ENCODE measurements at regions not wholly inside any gene's neighbourhood (a gene's known extent, or its start where the extent isn't known, plus 50 kb on each side); places are given as distances from the start of the nearest gene placed in this dataset.

- no peak for DNase-seq (ENCODE audit: low read depth, low spot score)
- in situ Hi-C loops (cut with HindIII; ENCODE audit: low pct_unique_long_range_greater_than_20kb, low sequenced_read_pairs) = no loop called here
Observed at GRCh38 chr6:149200282-149200945, 117.1 kb upstream of the TAB2 start.

DNA sequence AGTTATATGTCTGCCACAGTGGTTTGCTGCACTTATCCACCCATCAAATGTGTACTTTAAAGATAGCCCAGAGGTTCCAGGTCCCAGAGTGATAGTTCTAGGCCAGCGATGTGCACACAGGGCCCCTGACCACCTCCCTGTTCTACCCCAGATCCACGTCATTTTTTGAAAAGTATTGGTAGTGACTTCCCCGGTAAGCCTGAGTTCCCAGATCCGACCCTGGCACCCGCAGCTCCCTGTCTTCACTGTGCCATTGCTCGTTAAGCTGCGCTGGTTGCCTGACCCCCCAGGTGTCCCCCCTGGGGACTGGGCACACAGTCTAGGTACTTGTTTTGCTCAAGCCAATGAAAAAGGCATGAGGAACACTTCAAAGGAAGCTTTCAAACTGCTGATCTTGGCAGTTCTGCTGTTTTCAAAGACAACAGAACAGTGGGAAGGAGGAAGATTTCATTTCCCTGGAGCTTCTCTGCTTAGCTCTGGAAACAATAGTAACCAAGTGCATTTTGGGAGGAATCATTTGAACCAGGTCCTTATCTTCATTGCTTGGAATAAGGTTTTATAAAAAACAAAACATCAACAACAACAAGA, 116.3 kb upstream of the TAB2 start:
- in situ Hi-C loops (cut with HindIII; ENCODE audit: low pct_unique_long_range_greater_than_20kb, low sequenced_read_pairs) = no loop called here
- DNase-seq (ENCODE audit: low read depth, low spot score) = no peak

DNA sequence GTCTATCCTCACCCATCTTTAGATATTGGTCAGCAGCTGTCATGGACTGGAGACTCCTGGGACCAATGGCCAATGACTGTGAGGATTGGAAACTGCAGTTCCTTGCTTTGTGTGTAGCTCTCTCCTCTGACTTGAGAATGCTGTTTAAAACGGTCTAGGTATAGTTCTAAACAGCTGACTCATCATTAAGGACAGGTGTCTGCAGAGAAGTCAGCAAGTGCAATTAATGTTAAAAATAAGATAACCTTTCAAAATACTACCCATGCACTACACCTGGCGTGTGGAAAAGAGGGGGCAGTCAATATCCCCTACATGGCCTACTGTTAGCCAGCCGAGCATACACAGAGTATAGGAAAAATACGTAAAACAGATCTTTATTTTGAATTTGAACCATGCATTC, 115.4 kb upstream of the TAB2 start:
- in situ Hi-C loops (cut with HindIII; ENCODE audit: low pct_unique_long_range_greater_than_20kb, low sequenced_read_pairs) = no loop called here

DNA sequence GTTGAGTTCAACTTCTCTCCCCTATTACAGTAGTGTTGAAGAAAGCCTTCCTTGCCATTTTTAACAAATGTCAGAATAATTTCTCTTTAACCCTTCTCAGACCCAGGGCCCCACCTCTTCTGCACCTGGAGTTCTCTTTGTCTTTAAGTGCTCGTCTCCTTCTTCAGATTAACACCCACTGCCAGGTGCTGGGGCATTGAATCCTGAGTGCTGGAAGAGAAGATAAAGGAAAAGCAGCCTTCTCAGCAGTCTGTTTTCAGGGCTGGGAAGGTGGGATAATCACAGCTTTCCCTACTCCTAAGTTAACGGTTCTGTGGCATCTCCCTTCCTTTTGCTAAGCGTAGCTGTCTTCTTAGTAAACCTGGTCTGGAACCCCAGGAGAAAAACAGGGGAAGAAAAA, 114.6 kb upstream of the TAB2 start:
- DNase-seq (ENCODE audit: low read depth, low spot score) = no peak
- in situ Hi-C loops (cut with HindIII; ENCODE audit: low pct_unique_long_range_greater_than_20kb, low sequenced_read_pairs) = no loop called here

More for the DNA sequence above, 115.4 kb upstream of the TAB2 start:
- no peak for DNase-seq (ENCODE audit: low read depth, low spot score)

DNA sequence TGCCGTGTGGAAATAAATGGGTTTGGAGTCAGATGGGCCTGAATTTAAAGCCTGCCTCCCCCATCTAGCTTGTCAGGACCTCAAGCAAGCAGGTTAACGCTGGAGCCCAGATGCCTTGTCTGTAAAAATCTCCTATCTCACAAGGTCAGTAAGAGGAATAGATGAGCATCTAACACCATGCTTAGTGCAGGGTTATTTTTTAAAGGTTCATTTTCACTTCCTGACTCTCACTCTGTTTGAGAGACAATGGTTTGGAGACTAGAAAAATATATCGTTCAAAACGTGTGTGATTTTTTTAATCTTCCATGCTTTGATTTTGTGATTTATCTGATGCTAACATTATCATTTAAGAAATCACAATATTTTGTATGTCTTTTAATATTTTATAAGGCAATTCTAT, 114.0 kb upstream of the TAB2 start:
- DNase-seq (ENCODE audit: low read depth, low spot score) = no peak
- in situ Hi-C loops (cut with HindIII; ENCODE audit: low pct_unique_long_range_greater_than_20kb, low sequenced_read_pairs) = no loop called here

DNA sequence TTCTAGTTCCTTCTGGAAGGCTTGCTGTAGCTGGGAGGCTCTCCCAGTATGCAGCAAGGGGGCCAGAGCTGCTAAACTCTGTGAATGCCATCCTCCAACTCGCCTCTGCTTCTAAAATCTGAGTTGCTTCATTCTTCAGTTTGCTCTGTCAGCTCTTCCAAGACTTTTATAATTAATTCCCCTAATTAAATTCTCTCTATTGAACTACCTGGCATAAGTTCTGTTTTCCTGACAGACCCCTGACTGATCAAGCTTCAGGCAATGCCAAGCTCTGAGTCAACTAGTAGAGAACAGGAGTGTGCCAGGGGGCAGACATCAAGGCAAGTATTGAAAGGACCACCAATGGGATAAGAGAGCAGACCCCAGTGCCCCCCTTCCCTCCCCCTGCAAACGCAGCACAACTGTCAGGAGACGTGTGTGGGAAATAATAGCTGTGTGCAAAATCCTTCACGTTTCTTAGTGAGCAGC, 109.3 kb upstream of the TAB2 start:
- no peak for DNase-seq (ENCODE audit: low read depth, low spot score)
- in situ Hi-C loops (cut with HindIII; ENCODE audit: low pct_unique_long_range_greater_than_20kb, low sequenced_read_pairs) = no loop called here

- DNase-seq (ENCODE audit: low read depth, low spot score) = no peak
- in situ Hi-C loops (cut with HindIII; ENCODE audit: low pct_unique_long_range_greater_than_20kb, low sequenced_read_pairs) = no loop called here
Observed at GRCh38 chr6:149209871-149210775, 107.4 kb upstream of the TAB2 start.

DNA sequence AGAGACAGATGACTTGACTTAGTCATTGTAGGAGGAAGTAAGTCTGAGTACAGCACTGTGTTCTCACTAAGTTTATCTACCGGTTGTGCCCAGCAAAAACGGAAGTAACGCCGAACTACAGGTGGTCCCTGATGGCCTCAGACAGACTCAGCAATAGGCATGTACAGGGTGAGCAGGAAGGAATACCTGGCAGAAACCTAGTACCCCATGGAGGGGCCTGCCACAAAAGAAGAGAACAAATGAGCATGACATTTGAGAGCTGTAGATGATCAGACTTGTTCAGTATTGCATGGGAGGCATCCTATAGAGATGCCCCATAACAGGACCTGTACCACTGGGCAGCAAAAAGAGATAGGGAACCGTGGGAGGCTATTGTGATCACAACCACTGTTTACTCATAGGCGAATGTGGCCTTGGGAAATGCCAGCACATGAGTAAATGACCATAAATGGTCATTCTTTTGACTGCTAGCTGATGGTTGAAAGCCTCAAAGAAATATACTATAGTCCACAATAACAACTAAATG, 106.4 kb upstream of the TAB2 start:
- in situ Hi-C loops (cut with HindIII; ENCODE audit: low pct_unique_long_range_greater_than_20kb, low sequenced_read_pairs) = no loop called here
- DNase-seq (ENCODE audit: low read depth, low spot score) = no peak

DNA sequence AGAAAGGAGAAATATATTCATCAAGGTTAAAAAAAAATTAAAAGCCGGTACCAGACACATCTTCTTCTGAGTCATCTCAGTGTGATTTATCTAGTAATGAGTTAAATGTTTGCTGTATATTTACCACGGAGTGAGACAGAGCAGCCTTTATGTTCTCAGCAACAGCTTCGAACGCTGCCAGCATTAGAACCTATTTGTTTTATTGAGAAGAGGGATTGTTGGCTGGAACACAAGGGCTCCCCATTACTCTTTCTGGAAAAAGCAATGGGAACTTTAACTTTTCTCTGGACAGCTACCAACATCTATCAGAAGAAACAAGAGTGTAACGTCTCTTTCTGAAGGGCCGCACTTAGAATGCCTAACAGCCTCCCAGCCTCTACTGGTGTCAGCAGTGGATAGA, 105.3 kb upstream of the TAB2 start:
- in situ Hi-C loops (cut with HindIII; ENCODE audit: low pct_unique_long_range_greater_than_20kb, low sequenced_read_pairs) = no loop called here
- peak; percentile 57 for DNase-seq (ENCODE audit: low read depth, low spot score)

DNA sequence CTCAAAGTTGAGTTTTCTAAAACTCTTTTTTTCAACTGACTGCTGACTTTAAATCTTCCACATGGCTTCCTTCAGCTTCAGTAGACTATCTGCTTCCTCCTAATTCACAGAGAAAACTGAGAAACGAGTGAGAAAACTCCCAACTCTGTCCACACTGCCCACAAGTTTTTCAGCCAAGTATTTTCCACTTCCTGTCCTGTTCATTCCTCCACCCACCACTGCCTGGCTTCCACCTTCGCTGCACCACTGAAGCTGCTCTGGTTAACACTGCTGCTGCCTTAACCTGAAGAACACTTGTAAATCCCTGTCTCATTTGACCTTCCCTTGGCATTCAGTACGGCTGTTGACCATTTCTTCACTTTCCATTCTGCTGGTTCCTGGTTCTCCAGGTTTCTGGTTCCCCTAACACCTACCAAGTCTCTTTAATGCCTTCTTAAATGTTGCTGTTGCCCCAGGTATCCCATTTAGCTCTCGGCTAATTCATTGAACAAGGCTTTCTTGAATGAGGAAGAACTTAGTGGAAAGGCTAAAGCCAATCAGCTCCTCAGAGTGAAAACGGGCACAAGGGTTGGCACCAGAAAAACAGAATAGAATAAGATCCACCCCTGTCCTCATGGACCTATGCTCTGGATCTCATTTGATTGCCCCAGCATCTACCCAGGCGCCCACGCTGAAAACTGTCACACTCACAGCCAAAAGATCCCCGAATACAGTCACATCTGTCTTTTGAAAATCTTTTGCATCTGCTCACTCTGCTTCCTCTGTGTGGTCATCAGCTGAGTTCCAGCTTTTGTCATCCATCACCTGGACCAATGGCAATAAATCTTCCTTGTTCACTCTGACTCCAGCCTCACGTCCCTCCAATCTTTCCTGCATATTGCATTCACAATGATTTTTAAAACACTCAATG, 104.4 kb upstream of the TAB2 start:
- in situ Hi-C loops (cut with HindIII; ENCODE audit: low pct_unique_long_range_greater_than_20kb, low sequenced_read_pairs) = no loop called here
- DNase-seq (ENCODE audit: low read depth, low spot score) = no peak

- in situ Hi-C loops (cut with HindIII; ENCODE audit: low pct_unique_long_range_greater_than_20kb, low sequenced_read_pairs) = no loop called here
Observed at GRCh38 chr6:149213829-149214228, 103.7 kb upstream of the TAB2 start.

DNA sequence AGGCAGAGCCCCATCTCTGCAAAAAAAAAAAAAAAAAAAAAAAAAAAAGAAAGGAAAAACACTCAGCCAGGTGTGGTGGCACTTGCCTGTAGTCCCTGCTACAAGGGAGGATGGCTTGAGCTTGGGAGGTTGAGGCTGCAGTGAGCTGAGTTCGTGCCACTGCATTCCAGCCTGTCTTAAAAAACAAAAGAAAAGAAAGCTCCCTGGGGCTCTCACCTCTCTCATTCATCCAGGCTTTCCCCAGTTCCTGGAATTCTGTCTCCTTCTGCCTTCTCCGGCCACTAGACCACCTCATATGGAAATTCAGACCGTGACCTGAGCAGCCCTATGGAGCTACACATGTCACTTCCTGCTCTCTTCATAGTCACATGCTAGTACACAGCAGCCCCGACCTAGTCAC, 101.1 kb upstream of the TAB2 start:
- DNase-seq (ENCODE audit: low read depth, low spot score) = no peak
- in situ Hi-C loops (cut with HindIII; ENCODE audit: low pct_unique_long_range_greater_than_20kb, low sequenced_read_pairs) = no loop called here

More at GRCh38 chr6:149213829-149214228, 103.7 kb upstream of the TAB2 start:
- no peak for DNase-seq (ENCODE audit: low read depth, low spot score)

DNA sequence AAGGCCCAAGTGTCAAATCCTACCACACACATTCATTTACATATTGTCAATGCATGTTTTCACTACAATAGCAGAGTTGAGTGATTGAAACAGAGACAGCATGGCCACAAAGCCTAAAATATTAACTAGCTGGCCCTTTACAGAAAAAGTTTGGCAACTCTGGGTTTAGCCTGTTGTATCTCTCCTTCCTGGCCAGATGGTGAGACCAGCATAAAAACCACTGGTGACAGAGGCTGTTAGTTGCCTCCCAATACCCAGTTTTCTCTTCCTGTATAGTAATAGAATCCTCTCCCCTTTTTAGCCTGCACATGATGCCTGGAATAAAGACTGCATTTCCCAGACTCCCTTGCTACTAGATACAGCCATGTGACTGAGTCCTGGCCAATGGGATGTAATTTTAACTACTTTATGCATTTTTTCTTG, 100.0 kb upstream of the TAB2 start:
- peak; percentile 20 for DNase-seq (ENCODE audit: low read depth, low spot score)
- in situ Hi-C loops (cut with HindIII; ENCODE audit: low pct_unique_long_range_greater_than_20kb, low sequenced_read_pairs) = no loop called here

DNA sequence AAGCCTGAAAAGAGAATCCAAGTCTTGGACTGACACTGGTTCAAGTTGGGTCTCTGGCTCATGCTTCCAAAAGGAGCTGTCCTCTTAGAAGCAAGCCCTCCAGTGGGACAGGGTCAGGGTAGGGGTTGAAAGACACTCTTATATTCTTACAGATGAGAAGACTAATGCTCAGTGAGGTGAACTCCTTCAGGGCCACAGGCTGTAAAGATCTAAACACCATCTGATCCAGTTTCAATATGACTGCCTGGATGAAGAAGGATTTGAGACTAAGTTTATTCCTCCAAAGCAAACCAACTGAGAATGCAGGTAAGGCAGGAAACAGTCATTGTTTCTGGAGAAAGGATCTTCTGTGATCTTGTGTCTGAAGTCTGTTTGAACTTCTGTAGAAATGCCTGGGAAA, 99.0 kb upstream of the TAB2 start:
- DNase-seq (ENCODE audit: low read depth, low spot score) = no peak
- in situ Hi-C loops (cut with HindIII; ENCODE audit: low pct_unique_long_range_greater_than_20kb, low sequenced_read_pairs) = no loop called here

GRCh38 chr6:149218915-149219314, 98.6 kb upstream of the TAB2 start:
- in situ Hi-C loops (cut with HindIII; ENCODE audit: low pct_unique_long_range_greater_than_20kb, low sequenced_read_pairs) = no loop called here
- no peak for DNase-seq (ENCODE audit: low read depth, low spot score)

GRCh38 chr6:149220882-149221773, 96.4 kb upstream of the TAB2 start:
- in situ Hi-C loops (cut with HindIII; ENCODE audit: low pct_unique_long_range_greater_than_20kb, low sequenced_read_pairs) = no loop called here
- DNase-seq (ENCODE audit: low read depth, low spot score) = no peak

GRCh38 chr6:149221774-149222070, 95.8 kb upstream of the TAB2 start:
- no peak for DNase-seq (ENCODE audit: low read depth, low spot score)
- in situ Hi-C loops (cut with HindIII; ENCODE audit: low pct_unique_long_range_greater_than_20kb, low sequenced_read_pairs) = no loop called here
